DMS 273 treated with DMSO at 0.1 percent for 48 hours (cell line): ENCODE measurements at regions not wholly inside any gene's neighbourhood (a gene's known extent, or its start where the extent isn't known, plus 50 kb on each side); places are given as distances from the start of the nearest gene placed in this dataset.
"Not testable (repeated sequence)": the region's sequence is repeated elsewhere in the genome, so short reads cannot be mapped to it uniquely, and the experiment has no call there.

Source experiments
- DNase-seq: peaks from one replicate; lab custom pipeline; 2025; lab: John Stamatoyannopoulos, UW

DNA sequence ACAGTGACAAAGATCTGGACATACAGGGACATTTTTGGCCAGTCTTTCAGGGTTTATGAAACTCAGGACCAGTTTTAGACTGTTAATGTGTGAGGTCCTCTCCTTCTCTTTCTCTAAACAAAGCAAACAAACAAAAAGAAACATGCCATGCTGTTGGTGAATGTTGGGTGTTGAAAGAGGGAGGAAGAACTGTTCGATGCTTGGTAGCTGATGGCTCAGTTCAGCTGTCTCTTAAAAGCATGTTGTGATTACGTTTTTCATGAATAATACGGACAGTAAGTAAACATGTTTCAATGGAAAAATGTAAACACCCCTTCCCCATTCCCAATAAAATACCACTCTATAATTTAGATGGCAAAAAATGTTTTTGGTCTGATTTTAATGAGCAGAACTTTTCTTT lies 219.1 kb downstream of the SEC23IP start:
- DNase-seq: no peak

DNA sequence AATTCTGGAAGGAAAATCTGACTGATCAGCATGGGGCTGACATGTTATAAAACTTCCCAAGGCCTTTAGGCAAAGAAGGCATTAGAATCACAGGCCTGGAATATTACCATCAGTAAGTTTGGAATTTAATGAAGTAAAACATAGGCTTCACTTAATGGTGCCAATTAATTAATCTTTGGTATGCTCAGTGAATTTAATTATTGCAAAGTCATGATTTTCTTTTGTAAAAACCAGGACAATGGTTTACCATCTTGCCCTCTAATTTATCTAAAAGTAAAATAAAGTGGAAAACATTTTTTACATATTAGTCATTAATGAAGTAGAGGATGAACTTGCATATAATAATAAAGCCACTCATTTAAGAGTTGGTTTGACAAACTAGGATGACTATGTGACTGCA lies 220.3 kb downstream of the SEC23IP start:
- DNase-seq: no peak

DNA sequence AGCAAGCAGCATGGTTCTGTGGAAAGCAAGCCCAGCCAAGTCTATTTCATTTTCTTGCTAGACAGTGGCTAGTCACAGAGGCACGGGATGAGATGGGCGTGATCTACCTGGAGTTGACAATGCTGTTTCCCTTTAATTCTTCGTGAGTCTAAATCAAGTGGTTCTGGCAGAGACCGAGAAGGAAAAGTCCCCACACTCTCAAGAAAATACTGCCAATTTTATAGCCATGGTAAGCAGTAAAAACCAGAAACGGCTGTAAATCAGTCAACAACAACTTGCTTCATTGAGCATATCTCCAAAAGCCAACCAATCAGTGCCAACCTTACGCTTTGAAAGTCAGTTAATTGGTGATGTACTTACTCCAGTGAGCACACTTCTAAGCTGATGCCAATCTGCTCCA lies 223.4 kb downstream of the SEC23IP start:
- DNase-seq: no peak

DNA sequence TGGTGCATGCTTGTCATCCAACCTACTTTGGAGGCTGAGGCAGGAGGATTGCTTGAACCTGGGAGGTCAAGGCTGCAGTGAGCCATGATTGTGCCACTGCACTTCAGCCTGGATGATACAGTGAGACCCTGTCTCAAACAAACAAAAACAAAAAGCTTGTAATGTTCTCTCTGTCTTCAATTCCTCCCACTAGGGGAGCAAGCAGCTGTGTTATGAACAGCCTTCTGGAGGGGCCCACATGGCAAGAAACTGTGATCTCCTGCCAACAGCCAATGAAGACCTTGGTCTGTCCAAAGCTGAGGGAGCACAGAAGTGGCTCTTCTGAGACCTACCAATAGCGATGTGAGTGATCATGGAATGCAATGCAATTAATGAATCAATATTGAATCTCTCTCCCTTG lies 229.2 kb downstream of the SEC23IP start:
- DNase-seq: no peak

DNA sequence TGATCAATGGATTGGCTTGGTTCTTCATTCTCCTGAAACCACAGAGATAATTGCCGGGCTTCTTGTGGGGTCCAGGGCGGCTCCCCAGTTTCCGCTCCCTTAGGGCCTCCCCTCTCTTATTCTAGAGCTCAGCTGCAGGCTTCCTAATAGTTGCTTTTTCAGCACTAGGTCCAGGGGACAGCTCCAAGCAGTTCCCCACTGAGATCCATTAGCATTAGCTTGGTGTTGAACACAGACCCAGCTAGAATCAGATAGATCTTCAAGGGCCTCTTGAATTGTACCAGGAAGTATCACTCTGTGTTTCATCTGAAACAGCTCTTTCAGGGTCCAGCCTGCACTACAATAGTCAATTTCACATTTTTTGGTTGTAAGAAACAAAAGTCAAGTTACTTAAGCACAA lies 238.7 kb downstream of the SEC23IP start:
- no peak for DNase-seq

DNA sequence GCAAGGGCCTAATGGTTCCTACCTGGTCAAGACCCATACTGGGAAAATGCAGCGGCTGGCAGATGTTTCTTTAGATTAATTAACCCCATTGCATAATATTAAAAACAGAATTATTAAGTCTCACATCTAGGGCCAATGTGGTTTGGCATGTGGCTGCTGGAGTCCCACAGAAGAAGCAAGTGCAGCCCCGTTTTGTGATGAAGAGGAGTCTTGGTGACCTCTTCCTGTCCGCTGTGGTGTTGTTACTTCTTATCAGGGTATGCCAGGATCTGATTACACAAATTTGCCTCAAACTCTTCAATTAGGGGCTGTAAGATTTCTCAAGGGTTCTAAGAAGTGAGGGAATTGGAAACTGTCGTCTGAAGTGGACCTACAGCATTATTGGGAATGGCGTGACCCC lies 240.3 kb downstream of the SEC23IP start:
- no peak for DNase-seq

DNA sequence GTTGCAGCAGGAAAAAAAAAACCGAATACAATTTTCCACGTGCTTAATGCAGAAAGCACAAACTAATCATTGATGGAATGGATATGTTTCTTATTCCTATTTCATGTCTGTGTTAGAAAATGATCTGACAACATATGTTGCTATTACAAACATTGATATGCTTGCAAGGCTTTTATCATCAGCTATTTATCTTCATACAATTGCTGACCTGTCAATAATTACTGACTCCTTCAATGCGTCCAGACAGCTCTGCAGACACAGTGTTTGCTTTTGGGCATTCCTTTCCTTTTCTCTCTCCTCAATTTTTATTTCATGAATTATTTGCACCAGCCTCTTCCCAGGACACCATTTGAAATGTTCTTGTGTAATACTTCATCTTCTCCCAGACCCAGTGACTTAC lies 246.2 kb downstream of the SEC23IP start:
- DNase-seq: no peak

DNA sequence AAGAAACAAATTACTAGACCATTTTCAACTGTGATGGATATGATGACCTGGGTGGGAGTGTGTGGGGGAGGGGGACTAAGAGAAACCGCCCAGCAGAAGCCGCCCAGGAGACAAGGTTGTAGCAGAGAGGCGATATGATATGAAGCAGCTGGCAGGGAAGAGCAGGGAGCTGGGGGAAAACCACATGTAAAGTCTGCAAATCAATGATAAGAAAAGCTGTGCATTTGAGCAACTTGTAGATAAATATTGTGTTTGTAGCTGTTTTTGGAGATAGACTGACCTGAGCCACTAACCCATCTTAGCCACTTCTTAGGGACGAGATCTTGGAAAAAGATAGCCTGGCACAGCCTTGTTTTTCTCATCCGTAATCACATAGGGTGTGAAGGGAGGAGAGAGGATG lies 252.6 kb downstream of the SEC23IP start:
- DNase-seq: no peak

DNA sequence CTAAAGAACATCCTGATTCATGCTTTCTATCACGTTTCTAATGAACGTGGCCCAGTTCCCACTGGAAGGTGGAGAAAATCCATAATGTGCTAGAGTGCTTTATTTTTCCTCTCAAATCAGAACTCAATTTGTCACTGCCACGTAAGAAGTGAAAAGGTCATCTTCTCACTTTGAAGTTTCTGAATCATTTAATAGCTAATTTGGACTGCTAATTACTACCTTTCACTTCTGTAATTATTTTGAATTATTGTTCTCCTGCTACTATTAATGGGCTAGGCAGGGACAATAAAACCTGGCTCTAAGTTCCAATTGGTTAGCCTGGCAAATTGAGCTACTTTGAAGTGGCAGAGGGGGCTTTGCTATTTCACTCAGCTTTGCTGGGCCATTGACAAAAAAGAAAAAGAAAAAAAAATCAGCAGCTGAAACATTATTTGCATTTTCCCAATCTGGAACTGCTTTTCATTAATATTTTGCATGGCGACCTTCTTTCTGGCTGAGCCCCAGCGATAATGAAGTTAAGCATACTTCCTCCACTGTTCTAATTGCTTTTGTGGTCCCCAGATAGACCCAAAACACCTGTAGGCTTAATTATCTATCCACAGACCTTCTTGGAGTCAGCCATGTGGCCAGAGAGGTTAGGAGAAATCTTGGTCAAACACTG lies 264.2 kb downstream of the SEC23IP start:
- DNase-seq: no peak

DNA sequence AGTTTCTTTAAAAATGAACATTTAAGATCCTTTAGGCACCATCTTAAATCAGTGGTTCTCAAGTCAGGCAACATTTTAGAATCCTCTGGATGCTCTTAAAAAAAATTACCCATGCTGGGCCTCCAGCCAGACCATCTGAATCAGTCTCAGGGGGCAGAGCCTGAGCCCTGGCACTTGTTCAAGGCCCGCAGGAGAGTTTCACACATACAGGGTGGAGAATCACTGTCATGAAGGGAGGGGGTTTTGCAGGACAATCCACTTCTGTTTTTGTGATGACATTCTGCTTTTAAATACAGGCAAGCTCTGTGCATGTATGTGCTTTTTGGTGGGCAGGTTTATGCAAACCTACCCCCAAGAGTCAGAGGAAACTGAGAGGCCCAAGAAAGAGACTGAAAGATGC lies 268.6 kb downstream of the SEC23IP start:
- no peak for DNase-seq

DNA sequence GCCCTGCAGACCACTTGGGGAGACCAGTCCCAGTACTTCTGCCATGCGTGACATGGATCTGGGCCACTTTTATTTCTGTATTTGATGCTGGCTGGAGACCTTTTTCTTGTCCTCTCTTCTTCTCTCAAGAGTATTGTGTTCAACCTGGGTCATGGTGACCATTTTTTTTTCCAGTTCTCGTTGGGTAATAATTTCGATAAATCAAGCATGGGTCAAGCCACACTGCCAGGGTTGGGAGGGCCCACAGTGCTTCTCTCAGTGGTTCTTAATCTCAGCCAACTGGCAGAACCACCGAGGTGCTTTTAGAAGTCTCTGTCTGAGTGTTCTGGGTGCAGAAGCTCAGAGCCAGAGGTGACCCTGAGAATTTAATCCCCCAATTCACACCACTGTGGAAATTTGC lies 269.9 kb downstream of the SEC23IP start:
- DNase-seq: no peak

DNA sequence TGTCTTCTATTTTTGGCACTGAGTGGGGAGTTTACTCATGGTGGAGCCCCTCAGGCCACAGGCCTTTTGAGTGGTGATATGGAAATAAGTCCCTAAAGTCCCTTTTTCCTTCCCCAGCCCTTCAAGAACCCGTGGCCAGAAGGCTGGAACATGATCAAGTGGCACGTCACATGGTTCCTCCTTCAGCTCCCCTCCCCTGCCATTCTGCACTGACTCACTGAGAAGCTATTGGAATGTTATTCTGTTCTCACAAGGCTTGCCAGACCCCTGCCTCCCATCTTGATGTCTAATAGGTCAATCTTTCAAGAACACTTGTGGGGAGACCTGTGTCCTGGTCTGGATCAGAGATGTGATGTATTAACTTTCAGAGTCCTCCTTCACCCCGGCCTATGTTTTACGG lies 279.8 kb downstream of the SEC23IP start:
- no peak for DNase-seq

DNA sequence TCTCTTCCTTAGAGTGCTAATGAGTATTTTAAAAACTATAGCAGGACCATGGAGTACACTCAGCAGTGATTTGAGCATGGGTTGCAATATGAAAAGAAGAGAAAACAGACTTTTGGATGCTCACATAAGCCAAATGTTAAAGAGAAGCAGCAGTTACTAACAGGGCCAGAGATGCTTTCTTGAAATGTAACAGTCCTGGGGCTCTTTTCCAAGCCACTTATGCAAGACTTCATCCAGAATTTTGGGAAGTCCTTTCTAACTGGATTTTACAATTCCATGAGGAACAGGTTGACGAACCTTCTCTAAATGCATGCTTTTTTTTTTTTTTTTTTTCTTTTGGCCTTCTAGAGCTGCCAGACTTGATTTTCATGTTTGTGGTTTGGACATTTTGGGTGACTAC lies 282.0 kb downstream of the SEC23IP start:
- DNase-seq: no peak

DNA sequence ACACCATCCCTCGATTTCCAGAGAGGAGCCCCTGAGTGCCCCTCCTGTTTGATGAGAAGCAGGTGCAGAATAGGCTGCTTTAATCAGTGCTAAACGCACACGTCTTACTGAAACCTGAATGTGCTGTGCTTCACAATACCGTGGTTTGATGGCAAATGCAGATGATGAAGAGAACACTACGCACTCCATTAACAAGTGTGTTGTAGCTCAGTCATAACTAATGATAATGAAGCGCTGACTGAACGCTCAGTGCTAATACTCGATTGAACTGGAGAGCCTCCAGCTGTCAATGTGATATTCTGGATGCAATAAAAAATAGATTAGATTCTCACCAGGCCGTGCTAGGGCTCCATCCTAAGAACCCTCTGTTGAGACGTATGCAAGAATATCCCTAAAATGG lies 279.7 kb upstream of the PLPP4 start:
- no peak for DNase-seq

DNA sequence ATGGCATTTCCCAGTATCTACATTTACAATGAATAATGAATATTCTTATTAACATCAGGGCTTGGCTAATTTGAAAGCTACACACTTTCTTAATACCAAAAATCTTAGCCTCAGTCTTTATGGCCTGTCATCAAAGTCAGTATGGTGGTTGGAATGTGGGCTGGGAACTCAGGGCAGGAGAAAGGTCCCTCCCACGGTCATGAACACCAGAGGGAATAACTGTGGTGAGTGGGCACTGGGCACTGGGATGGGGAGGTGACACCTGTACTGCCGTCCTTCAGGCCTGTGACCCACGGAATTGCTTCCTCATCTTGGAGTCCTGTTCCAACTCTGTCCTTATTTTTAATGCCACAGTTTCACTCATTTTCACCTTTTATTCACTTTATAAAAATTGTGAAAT lies 276.9 kb upstream of the PLPP4 start:
- DNase-seq: no peak

DNA sequence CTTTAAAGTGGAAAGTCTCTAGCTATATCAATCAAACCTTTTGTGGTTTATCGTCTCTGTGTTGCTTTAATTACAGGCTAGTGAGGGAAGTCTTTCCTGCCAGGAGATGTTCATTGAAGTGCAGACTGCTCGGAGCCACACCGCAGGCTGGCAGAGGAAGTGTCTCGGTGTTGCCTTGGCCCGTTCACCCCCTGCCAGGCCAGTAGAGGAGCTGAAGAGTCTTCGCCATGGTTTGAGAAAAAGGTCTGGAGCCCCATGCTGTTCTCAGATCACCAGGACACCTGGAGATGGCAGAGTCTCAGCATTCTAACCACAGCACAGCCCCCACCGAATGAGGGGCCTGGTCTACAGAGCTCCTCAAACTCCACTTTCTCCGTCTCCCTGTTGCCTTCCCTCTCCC lies 275.9 kb upstream of the PLPP4 start:
- DNase-seq: no peak

DNA sequence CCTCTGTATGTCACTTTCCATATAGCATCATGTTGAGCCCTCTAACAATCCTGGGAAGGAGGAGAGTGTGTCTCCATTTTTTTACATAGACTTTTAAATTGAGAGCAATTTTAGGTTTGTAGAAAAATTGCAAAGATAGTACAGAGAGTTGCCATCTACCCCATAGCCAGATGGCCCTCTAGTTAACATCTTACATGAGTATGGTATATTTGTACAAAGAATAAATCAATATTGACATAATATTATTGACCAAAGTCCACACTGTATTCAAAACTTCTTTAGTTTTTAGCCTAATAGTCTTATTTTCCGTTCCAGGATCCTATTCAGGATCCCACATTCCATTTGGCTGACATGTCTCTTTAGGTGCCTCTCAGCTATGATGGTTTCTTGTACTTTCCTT lies 274.6 kb upstream of the PLPP4 start:
- DNase-seq: no peak

DNA sequence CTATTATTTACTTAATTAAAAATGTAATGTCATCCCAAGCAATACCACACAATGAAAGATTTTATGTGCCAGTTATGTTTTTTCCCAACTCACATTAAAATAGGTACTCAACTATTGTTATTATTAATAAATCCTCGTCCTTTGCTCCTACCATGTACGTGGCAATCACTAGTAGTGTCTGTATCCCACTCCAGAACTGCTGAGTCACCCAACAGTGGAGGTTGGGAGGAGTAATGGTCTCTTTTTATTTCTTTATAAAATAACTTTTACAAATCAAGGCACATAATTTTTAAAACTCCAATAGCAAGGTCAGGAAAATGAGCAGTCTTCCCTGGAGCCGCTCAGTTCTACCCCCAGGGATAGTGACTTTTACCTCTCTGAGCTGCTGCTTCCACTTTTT lies 273.5 kb upstream of the PLPP4 start:
- DNase-seq: no peak

DNA sequence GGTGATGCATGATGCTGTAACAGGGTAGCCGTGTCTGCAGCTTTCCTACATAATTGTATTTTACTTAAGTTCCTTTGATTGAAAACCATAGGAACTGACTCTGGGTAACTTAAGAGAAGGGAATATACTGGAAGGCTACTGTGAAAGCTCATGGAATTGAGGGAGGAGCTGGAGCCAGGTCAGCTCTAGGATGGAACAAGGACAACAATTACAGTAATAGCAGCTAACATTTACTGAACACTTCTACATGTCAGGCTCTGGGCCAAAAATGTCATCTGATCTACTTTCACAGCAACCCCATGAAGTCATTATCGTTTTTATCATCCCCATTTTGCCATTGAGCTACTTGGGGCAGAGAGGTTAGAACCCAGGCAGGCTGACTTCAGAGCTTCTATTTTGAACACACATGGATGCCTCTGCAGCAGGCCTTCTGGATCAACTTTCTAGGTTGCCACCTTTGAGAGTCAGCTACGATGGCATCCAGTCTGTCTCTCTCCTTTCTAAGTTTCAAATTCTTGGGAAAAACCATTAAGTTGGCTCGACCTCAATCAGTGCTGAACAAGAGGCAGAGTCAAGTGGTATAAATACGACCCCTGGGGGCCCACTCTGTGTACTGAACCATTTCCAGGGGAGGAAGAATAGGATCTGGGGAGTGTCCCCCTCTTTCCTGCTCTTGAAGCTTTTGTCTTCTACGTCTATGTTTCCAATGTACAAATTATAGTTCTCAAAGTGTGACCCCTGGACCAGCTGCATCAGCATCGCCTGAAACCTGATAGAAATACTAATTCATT lies 272.3 kb upstream of the PLPP4 start:
- no peak for DNase-seq

DNA sequence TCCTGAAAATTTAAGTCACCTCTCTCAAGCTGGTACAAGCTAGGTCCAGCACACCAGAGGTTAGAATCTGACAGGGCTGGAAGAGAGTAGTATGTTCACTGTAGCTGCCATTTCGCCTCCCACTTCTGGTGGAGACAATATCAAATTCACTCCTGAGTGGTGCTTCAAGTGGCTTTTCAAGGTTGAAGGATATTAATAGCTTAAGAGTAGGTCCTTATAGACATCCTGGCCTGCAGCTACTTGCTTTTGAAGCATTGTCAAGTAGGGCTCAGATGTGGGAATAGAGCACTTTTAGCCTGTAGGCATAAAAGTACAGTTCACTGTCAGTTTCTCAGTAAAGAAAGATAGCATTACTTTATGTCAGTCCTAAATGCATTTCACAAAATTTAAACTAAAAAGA lies 270.5 kb upstream of the PLPP4 start:
- DNase-seq: no peak

DNA sequence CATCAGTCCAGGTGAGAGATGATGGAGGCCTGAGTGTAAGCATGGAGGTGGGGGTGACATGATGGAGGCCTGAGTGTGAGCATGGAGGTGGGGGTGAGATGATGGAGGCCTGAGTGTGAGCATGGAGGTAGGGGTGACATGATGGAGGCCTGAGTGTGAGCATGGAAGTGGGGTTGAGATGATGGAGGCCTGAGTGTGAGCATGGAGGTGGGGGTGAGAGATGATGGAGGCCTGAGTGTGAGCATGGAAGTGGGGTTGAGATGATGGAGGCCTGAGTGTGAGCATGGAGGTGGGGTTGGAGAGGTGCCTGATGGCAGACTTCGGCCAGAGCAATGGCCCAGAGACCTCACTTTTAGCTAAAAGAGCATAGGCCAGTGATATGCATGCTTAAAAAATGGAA lies 269.9 kb upstream of the PLPP4 start:
- DNase-seq: not testable (repeated sequence)

DNA sequence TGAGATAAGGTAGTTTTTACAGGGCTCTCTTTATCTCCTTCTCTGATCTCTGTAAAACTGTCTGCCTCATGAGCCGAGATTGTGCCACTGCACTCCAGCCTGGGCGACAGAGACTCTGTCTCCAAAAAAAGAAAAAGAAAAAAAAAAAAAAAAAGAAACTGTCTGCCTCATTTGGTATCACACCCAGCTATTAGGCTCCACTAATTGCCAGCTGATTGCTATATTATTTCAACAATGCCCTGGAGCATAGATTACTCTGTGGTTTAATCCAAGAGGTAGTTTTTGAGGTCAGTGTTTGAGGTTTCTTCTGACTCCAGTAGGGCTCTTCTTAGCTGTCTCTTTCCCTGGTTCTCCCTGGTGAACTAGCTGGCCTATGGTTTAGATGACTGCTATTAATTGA lies 268.1 kb upstream of the PLPP4 start:
- no peak for DNase-seq

DNA sequence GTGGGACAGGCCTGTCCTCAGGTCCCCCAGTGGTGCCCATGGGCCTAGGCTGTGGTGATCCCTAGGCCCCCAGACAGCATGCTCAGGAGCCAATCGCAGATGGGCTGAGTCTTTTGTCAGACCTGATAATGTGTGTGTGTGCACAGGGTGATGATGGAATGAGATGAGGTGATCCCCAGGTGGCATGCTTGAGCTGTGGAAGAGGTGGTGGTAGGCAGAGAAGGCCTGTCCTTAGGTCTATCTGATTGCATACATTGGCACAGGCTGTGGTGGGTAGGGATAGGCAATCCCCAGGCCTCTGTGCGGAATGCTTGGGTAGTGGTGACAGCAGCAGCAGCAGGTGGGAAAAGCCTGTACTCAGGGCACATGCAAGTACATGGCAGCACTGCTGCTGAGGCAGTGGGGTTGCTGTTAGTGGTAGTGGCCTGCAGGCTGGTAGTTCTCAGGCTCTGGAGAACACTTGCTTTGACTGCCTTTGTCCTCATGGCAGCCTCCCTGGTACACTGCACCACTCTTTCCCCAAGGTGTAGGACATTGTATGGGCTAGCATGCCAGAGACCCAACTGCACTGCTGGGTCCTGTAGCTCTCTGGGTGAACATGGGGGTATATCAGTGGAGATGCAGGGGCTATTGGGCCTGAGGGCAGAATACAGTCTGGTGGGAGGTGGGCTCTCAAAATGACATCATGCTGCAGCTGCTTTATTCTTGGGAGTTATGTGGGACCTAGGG lies 260.9 kb upstream of the PLPP4 start:
- DNase-seq: no peak
